HCT116 (cell line): ENCODE measurements at regions not wholly inside any gene's neighbourhood (a gene's known extent, or its start where the extent isn't known, plus 50 kb on each side); places are given as distances from the start of the nearest gene placed in this dataset.

Experiments
- ATAC-seq: fragments of 200-7000 bp; cut with Tn5 transposase; 2 replicates; pipeline ENCODE4 v1.9.1; 2020; ENCODE audit warnings: mild to moderate bottlenecking, moderate library complexity
- BruUV-seq: library from RNA; stranded (reverse); fragments of 400-500 nt; replicated peaks from 2 replicates; lab custom pipeline; 2021; lab: Mats Ljungman, UMichigan
- CTCF ChIA-PET: fragments of 300-600 bp; sonication (Branson Sonifier 250); formaldehyde crosslinking; loops from one replicate; lab custom pipeline; 2021; ENCODE audit warnings: antibody characterized with exemption; lab: Charles Lee
- POLR2A ChIA-PET: fragments of 300-600, 350-600 bp; sonication (Branson Sonifier 250); formaldehyde crosslinking; loops from one replicate; lab custom pipeline; 2021; ENCODE audit warnings: antibody characterized with exemption; lab: Charles Lee
- RAD21 ChIA-PET, 2 experiments: fragments of 300-600 bp; sonication (Branson Sonifier 250); formaldehyde crosslinking; loops; one replicate each; lab custom pipeline; 2023; ENCODE audit warnings: low total read pairs in 2 of 2; ENCODE audit not compliant: uncharacterized antibody in 2 of 2, unreplicated experiment in 2 of 2, low non-redundant PET in 1 of 2; lab: Charles Lee
- DNase-seq: peaks from one replicate; pipeline ENCODE4 v3.0.0-alpha.2; 2010; ENCODE audit warnings: low read depth, low spot score
- H2AFZ ChIP-seq: fragments of 200-600 bp; shearing (Covaris generic), sonication (generic); 2 replicates; pipeline ENCODE4 v1.6.1; 2017; ENCODE audit warnings: low read depth, mixed run types, mixed read lengths, antibody characterized with exemption, low read length; ENCODE audit not compliant: poor library complexity, severe bottlenecking
- H3K27ac ChIP-seq: 2 replicates; pipeline ENCODE4 v1.5.1; 2012; ENCODE audit warnings: low read depth, low read length
- H3K27me3 ChIP-seq: fragments of 200-600 bp; sonication (generic); 2 replicates; pipeline ENCODE4 v1.6.1; 2016; ENCODE audit warnings: mixed run types, low read length, mixed read lengths; ENCODE audit not compliant: insufficient read depth
- H3K36me3 ChIP-seq, 2 experiments: fragments of 200-500 bp in 1 of 2; fragments of 200-600 bp in 1 of 2; sonication (Bioruptor generic) in 1 of 2; sonication (generic) in 1 of 2; 2 replicates each; pipeline versions ENCODE4 v1.5.1 to v1.6.1; 2014 to 2016; ENCODE audit warnings: low read length in 2 of 2, inconsistent platforms in 1 of 2, mixed read lengths in 1 of 2, mixed run types in 1 of 2; ENCODE audit not compliant: insufficient read depth in 2 of 2, control insufficient read depth in 1 of 2
- H3K4me1 ChIP-seq, 2 experiments: fragments of 200-600 bp in 1 of 2; sonication (generic) in 1 of 2; 2 replicates each; pipeline versions ENCODE4 v1.5.1 to v1.6.1; 2012 to 2017; ENCODE audit warnings: low read length in 2 of 2, inconsistent platforms in 1 of 2, mild to moderate bottlenecking in 1 of 2, mixed read lengths in 1 of 2, mixed run types in 1 of 2, moderate library complexity in 1 of 2; ENCODE audit not compliant: insufficient read depth in 2 of 2, control insufficient read depth in 1 of 2
- H3K4me2 ChIP-seq: fragments of 200-600 bp; sonication (generic); 2 replicates; pipeline ENCODE4 v1.6.1; 2017; ENCODE audit warnings: mixed run types, low read length, mixed read lengths
- H3K4me3 ChIP-seq, 2 experiments: fragments of 200-600 bp in 1 of 2; sonication (generic) in 1 of 2; replicated peaks in 1 of 2; 2 replicates each; pipeline ENCODE4 v1.5.1; 2011 to 2016; ENCODE audit warnings: low read length in 2 of 2, control low read depth in 1 of 2, low read depth in 1 of 2, mild to moderate bottlenecking in 1 of 2, mixed read lengths in 1 of 2, mixed run types in 1 of 2
- H3K79me2 ChIP-seq: fragments of 200-600 bp; sonication (generic); 2 replicates; pipeline ENCODE4 v1.6.1; 2017; ENCODE audit warnings: mild to moderate bottlenecking, mixed run types, low read length, moderate library complexity, mixed read lengths; ENCODE audit not compliant: insufficient read depth
- H3K9ac ChIP-seq: fragments of 200-600 bp; sonication (generic); 2 replicates; pipeline ENCODE4 v1.6.1; 2016; ENCODE audit warnings: low read length, mixed read lengths
- H3K9me2 ChIP-seq: fragments of 200-600 bp; sonication (generic), shearing (Covaris generic); 2 replicates; pipeline ENCODE4 v1.6.1; 2017; ENCODE audit warnings: mixed run types, mild to moderate bottlenecking, moderate library complexity; ENCODE audit not compliant: insufficient read depth
- H3K9me3 ChIP-seq, 2 experiments: fragments of 200-500 bp in 1 of 2; fragments of 200-600 bp in 1 of 2; sonication (Bioruptor generic) in 1 of 2; sonication (generic) in 1 of 2; 2 replicates each; pipeline ENCODE4 v1.6.1; 2014 to 2017; ENCODE audit warnings: low read length in 2 of 2, mixed read lengths in 2 of 2, inconsistent platforms in 1 of 2, low read depth in 1 of 2, mild to moderate bottlenecking in 1 of 2, mixed run types in 1 of 2, moderate library complexity in 1 of 2; ENCODE audit not compliant: control insufficient read depth in 1 of 2, insufficient read depth in 1 of 2
- H4K20me1 ChIP-seq: fragments of 200-600 bp; sonication (generic), shearing (Covaris generic); 2 replicates; pipeline ENCODE4 v1.6.1; 2017; ENCODE audit warnings: mixed run types, mild to moderate bottlenecking, moderate library complexity; ENCODE audit not compliant: insufficient read depth
- CBX3 ChIP-seq: IDR thresholded peaks from 2 replicates; pipeline ENCODE4 v1.6.1; 2012; ENCODE audit warnings: low read depth
- FOSL1 ChIP-seq: IDR thresholded peaks from 2 replicates; pipeline ENCODE4 v1.6.1; 2012; ENCODE audit warnings: low read depth
- ZFX ChIP-seq: fragments of 450-650 bp; IDR thresholded peaks from 2 replicates; pipeline ENCODE4 v1.6.1; 2017
- ZNF274 ChIP-seq: fragments of 200-500 bp; sonication (Bioruptor generic); IDR thresholded peaks from 2 replicates; pipeline ENCODE4 v1.6.1; 2014; ENCODE audit warnings: mild to moderate bottlenecking, low read depth, low read length, inconsistent platforms
- intact Hi-C: fragments of 100-400 bp; cut with micrococcal nuclease; formaldehyde crosslinking; loops from 2 replicates; pipeline ENCODE4 v1.10.0; 2022
- TF ChIP-seq, protein P1 (sequence below): IDR thresholded peaks from 2 replicates; pipeline ENCODE4 v1.6.1; 2012; ENCODE audit warnings: low read depth
- TF ChIP-seq, protein P2 (sequence below), 3 experiments: fragments of 200-600 bp in 1 of 3; sonication (generic) in 1 of 3; IDR thresholded peaks in 2 of 3; conservative IDR thresholded peaks in 1 of 3; 2 replicates each; pipeline ENCODE4 v1.5.1; 2012 to 2017; ENCODE audit warnings: low read depth in 2 of 3, low read length in 2 of 3, antibody characterized with exemption in 1 of 3, borderline replicate concordance in 1 of 3, control low read depth in 1 of 3, mild to moderate bottlenecking in 1 of 3, mixed read lengths in 1 of 3, mixed run types in 1 of 3, moderate library complexity in 1 of 3; ENCODE audit not compliant: insufficient read depth in 1 of 3

DNA sequence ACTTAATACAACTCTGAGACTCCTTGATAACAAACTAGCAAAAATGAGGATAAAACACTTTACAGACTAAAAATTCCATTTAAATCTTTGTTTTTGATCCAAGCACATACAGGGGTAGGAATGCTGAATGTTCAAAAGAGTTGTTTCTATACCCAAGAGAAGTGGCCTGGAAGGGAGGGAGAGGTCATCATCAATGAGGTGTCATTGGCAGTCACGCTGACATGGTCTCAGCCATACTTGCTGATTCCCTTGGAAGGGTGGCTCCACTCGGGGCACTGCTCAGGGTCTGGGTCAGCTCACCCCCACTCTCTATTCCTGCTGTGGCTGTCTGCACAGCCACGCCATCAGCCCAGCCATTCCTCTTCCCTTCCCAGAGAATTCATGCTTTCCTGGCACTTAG is 105.2 kb upstream of the PELI1 start:
- intact Hi-C loops = no loop called here

More for the DNA sequence above, 105.2 kb upstream of the PELI1 start:
- Histone ChIP-seq H3K79me2 (no peaks in the 10 kb centered on the region), H3K4me2 (no peak overlapping the region), H3K27ac (no peak overlapping the region), H3K27me3 (peaks cover 14% of the 10 kb centered on the region; the same call in 1 of the 2 replicates), H3K9me3 (no peaks in the 10 kb centered on the region), H3K4me1 (no peaks in the 10 kb centered on the region), H4K20me1 (no peaks in the 10 kb centered on the region), H3K9me2 (no peaks in the 10 kb centered on the region), H3K4me3 (no peak overlapping the region), H3K9ac (no peak overlapping the region), H3K36me3 (no peaks in the 10 kb centered on the region), H2AFZ (no peak overlapping the region)
- CTCF ChIA-PET = no interaction called here
- ATAC-seq (no peak), DNase-seq (no peak)
- POLR2A ChIA-PET = no interaction called here
- RAD21 ChIA-PET = no interaction called here
- no TSS peak for BruUV-seq
- TF ChIP-seq ZFX = no peak
- TF ChIP-seq ZNF274 = no peak
- TF ChIP-seq, protein P1, sequence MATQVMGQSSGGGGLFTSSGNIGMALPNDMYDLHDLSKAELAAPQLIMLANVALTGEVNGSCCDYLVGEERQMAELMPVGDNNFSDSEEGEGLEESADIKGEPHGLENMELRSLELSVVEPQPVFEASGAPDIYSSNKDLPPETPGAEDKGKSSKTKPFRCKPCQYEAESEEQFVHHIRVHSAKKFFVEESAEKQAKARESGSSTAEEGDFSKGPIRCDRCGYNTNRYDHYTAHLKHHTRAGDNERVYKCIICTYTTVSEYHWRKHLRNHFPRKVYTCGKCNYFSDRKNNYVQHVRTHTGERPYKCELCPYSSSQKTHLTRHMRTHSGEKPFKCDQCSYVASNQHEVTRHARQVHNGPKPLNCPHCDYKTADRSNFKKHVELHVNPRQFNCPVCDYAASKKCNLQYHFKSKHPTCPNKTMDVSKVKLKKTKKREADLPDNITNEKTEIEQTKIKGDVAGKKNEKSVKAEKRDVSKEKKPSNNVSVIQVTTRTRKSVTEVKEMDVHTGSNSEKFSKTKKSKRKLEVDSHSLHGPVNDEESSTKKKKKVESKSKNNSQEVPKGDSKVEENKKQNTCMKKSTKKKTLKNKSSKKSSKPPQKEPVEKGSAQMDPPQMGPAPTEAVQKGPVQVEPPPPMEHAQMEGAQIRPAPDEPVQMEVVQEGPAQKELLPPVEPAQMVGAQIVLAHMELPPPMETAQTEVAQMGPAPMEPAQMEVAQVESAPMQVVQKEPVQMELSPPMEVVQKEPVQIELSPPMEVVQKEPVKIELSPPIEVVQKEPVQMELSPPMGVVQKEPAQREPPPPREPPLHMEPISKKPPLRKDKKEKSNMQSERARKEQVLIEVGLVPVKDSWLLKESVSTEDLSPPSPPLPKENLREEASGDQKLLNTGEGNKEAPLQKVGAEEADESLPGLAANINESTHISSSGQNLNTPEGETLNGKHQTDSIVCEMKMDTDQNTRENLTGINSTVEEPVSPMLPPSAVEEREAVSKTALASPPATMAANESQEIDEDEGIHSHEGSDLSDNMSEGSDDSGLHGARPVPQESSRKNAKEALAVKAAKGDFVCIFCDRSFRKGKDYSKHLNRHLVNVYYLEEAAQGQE = no peak
- no peak for TF ChIP-seq CBX3
- TF ChIP-seq, protein P2, sequence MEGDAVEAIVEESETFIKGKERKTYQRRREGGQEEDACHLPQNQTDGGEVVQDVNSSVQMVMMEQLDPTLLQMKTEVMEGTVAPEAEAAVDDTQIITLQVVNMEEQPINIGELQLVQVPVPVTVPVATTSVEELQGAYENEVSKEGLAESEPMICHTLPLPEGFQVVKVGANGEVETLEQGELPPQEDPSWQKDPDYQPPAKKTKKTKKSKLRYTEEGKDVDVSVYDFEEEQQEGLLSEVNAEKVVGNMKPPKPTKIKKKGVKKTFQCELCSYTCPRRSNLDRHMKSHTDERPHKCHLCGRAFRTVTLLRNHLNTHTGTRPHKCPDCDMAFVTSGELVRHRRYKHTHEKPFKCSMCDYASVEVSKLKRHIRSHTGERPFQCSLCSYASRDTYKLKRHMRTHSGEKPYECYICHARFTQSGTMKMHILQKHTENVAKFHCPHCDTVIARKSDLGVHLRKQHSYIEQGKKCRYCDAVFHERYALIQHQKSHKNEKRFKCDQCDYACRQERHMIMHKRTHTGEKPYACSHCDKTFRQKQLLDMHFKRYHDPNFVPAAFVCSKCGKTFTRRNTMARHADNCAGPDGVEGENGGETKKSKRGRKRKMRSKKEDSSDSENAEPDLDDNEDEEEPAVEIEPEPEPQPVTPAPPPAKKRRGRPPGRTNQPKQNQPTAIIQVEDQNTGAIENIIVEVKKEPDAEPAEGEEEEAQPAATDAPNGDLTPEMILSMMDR (IDR thresholded peaks at IDR 0.05 in 2 of 3, conservative IDR thresholded peaks at IDR 0.05 in 1 of 3; ENCODE audit: borderline replicate concordance in 1 of 3, insufficient read depth in 1 of 3, low read depth in 2 of 3, low read length in 2 of 3) = no peak
- TF ChIP-seq FOSL1 = no peak
